HG02938 (cell line): ENCODE measurements at regions not wholly inside any gene's neighbourhood (a gene's known extent, or its start where the extent isn't known, plus 50 kb on each side); places are given as distances from the start of the nearest gene placed in this dataset.
"Not testable (repeated sequence)": the region's sequence is repeated elsewhere in the genome, so short reads cannot be mapped to it uniquely, and the experiment has no call there.

Experiments
- ATAC-seq: cut with Tn5 transposase; IDR thresholded peaks from one replicate; pipeline ENCODE4 v1.9.1; 2021; ENCODE audit warnings: mild to moderate bottlenecking, moderate library complexity; ENCODE audit not compliant: unreplicated experiment

- no peak for ATAC-seq
These were observed 58.2 kb upstream of the DUSP21 start for GRCh38 chrX:44785652-44786051.

- ATAC-seq, result no peak
These were observed 59.6 kb upstream of the DUSP21 start for GRCh38 chrX:44784241-44784640.

DNA sequence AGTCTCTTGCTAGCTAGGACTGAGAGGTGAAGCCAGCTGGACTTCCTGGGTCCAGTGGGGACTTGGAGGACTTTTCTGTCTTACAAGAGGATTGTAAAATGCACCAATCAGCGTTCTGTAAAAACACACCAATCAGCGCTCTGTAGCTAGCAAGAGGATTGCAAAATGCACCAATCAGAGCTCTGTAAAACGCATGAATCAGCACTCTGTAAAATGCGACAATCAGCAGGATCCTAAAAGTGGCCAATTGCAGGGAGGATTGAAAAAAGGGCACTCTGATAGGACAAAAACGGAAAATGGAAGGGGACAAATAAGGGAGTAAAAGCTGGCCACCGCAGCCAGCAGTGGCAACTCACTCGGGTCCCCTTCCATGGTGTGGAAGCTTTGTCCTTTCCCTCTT lies 65.6 kb upstream of the DUSP21 start:
- no peak for ATAC-seq

- ATAC-seq, result no peak
These were observed 68.1 kb upstream of the DUSP21 start for GRCh38 chrX:44775726-44776125.

GRCh38 chrX:44774066-44774465 lies 69.8 kb upstream of the DUSP21 start:
- ATAC-seq, result not testable (repeated sequence)

DNA sequence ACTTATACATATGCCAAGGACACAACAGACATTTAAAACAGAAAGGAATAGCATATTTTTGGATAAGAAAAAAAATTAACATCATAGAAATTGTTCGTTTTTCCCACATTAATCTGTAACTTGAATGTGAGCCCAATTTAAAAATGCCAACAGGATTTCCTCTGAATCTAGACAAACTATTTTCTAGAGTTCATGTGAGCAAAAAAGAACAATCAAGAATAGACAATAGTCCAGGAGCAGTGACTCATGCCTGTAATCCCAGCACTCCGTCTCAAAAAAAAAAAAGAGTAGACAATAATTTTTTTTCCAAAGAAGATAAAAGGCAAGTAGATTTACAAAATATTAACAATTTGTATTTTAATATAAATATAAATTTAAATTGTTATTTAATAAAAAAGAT lies 73.7 kb upstream of the DUSP21 start:
- ATAC-seq, result no peak

DNA sequence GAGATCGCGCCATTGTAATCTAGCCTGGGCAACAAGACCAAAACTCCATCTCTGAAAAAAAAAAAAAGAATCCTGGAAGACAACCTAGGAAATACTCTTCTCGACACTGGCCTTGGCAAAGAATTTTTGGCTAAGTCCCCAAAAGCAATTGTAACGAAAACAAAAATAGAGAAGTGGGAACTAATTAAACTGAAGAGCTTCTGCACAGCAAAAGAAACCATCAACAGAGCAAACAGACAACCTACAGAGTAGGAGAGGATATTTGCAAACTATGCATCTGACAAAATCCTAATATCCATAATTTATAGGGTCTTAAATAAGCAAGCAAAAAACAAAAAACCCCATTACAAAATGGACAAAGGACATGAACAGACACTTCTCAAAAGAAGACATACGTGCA lies 76.5 kb upstream of the DUSP21 start:
- no peak for ATAC-seq

DNA sequence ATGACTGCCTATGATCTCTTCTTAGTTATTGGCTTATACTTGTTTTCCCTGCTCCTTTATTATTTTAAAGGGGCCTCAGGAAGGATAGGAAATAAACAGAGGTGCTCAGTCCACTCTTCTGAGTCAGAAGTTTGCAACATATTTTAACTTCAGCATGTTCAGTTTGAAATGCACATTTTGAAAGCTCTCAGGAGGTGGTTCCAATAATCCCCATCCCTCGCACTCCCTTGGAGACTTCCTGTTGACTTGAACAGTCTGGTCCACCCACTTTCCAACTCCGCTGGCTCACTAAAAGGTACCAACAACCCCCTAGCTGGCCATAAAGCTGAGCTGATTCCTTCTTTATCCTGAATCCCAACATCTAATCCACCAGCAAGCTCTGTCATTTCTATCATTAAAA lies 78.3 kb upstream of the DUSP21 start:
- no peak for ATAC-seq

DNA sequence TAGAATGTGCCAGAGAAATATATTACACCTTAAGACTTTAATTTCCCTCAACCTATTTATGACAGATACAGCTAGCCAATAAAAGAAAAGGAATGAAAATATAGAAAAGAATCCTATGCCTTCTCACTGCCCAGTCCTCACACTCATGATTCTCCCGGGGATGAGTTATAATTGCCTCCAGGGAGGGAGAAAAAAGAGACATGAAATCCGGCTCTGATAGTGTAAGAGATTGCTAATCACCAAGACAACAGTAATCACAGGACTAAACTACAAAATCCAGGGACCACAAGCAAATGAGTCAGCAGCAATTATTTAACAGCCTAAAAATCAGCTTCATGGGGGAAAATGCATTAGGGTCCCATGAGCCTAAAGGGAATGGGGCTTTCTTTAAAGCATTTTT lies 95.9 kb upstream of the DUSP21 start:
- no peak for ATAC-seq

DNA sequence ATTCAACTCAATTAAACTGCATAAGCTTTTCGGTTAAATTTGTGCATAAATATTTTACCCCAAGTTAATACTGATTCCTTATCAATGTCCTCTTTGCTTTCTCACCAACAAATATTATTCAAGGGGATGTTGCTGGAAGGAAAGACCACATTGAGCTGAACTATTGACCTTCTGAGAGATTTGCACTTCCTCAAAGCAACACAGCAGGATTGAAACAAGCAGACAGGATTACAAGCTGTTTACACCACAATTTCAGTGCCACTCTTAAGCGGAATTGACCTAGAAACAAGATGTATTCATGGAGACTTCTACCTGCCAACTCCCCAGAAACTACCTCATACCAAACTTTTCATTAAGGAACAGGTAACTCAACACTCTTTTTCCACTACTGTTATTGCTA lies 96.5 kb upstream of the DUSP21 start:
- no peak for ATAC-seq

DNA sequence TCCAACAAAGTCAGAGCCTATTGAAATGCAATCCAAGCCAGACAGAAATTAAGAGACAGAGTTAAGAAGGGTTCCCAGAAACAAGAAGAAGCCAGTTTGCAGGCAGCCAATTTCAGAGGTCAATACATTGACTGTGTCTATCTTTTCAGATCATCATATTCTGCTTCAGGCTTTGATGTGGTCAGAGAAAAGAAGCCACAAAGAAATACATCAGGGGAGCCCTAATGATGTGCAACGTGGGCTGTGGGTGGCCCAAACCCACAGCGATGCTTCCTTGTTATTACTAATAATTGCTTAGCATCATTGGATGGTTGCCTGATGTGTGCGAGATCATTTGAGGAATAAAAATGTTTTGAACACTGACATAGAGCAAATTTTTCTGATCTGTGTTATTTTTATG lies 99.0 kb upstream of the DUSP21 start:
- no peak for ATAC-seq

DNA sequence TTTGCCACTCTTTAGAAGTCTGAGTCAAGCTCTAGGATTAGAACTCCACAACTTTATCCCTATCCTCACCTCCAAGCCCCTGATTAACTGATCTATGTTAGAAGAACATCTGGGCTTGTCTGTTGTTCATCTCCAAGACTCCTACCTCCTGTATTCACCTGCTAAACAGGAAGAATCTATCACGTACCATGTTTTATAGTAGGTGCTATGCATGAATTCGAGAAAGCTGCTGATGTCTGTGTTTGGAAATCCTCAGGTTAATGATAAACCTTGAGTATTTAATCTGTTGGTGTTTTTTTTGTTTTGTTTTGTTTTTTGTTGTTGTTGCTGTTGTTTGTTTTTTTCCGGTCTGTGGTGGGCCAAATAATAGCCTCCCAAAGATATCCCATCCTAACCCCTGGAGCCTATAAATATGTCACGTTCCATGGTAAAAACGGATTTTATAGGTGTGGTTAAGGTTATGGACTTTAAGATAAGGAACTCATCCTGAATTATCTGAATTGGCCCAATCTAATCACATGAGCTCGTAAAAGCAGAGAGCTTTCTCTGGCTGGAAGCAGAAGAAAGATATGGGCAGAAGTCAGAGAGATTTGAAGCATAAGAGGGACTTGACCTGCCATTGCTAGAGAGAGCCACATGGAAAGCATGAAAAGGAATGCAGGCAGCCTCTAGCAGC lies 101.2 kb upstream of the DUSP21 start:
- no peak for ATAC-seq

DNA sequence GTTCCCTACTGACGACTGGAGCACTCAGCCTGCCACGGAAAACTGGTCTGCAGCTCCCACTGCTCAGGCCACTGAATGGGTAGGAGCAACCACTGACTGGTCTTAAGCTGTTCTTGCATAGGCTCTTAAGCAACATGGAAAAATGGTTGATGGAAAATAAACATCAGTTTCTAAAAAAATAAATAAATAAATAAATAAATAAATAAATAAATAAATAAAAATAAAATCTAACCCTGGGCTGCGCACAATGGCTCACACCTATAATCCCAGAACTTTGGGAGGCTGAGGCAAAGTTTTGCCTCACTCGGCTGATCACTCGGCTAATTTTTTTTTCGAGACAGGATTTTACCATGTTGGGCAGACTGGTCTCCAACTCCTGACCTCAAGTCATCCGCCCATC lies 102.0 kb upstream of the DUSP21 start:
- ATAC-seq, result not testable (repeated sequence)

GRCh38 chrX:44741458-44741857 lies 102.4 kb upstream of the DUSP21 start:
- ATAC-seq, result not testable (repeated sequence)

DNA sequence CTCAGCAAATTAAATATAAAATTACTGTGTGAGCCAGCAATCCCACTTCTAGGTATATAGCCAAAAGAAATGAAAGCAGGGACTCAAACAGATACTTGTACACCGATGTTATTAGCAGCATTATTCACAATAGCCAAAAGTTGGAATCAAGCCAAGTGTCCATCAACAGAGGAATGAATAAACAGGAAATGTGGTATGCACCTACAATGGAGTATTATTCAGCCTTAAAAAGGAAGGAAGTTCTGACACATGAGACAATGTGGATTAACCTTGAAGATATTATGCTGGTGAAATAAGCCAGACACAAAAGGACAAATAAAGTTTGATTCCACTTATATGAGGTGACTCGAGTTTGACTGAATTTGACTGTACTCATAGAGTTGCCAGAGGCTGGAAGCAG lies 108.3 kb upstream of the DUSP21 start:
- no peak for ATAC-seq

DNA sequence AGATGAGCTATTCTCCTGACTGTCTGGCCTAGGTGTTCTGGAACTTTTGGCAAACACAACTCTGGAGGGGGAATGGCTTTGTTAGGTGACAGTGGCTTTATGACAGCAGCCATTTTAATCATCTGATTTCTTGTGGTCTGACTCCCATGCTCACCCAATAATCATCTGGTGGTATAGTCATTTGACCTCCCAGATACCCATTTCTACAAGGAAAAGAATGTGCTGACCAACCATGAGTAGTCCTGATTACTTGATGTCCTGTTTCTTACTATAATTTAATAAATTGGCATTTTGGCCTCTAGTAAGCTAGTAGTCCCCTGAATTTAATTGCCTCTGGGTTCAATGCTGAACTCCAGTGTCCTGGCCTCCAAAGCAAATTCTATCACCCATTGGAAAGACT lies 109.9 kb upstream of the DUSP21 start:
- ATAC-seq, result no peak

DNA sequence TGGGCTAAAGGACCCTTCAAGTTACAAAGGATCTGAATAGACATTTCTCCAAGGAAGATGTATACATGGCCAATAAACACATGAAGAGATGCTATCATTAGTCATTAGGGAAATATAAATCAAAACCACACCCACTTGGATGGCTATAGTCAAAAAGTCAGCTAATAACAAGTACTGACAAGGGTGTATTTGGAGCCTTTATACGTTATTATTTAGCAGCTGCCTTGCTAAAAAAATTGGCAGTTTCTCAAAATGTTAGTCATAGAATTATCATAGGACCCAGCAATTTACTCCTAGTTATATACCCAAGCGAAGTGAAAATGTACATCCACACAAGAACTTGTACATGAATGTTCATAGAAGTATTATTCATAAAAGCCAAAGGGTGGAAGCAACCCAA lies 112.7 kb upstream of the DUSP21 start:
- no peak for ATAC-seq

DNA sequence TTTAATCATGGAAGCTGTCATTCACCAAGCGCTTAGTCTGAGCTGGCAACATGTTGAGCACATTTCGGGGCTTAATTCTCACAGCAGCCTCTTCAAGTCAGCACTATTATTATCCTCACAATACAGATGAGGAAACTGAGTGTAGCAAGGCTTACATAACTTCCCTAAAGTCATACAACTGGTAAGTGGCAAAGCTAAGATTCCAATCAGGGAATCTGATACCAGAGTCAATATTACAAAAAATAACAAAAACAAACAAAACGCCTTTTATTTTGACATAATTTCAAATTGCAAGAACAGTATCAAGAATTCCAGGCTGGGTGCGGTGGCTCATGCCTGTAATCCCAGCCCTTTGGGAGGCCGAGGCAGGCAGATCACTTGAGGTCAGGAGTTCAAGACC lies 120.4 kb upstream of the DUSP21 start:
- ATAC-seq, result no peak

- ATAC-seq, result no peak
These were observed 135.4 kb upstream of the DUSP21 start for GRCh38 chrX:44708470-44708869.

- no peak for ATAC-seq
These were observed 137.8 kb upstream of the DUSP21 start for GRCh38 chrX:44705817-44706551.

GRCh38 chrX:44698357-44698756 lies 145.5 kb upstream of the DUSP21 start:
- ATAC-seq, result no peak

GRCh38 chrX:44693255-44693654 lies 150.6 kb upstream of the DUSP21 start:
- ATAC-seq, result no peak

DNA sequence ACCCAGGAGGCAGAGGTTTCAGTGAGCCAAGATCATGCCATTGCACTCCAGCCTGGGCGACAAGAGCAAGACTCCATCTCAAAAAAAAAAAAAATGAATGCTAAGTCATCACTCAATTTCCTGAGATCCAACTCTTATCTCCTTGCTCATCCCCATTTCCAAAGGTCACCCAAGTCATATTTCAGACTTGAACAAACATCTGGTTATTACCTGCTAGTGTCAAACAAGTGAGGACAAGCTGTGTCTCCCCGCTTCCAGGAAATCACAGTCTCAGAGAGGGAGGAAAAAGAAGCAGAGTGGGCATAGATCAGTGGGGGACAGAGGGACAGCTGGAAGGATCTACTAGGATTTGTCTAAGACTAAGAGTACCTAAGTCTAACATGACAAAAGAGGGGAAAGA lies 147.5 kb upstream of the FUNDC1 start:
- ATAC-seq, result no peak
